HG02981 (cell line): ENCODE measurements at regions not wholly inside any gene's neighbourhood (a gene's known extent, or its start where the extent isn't known, plus 50 kb on each side); places are given as distances from the start of the nearest gene placed in this dataset.
"Not testable (repeated sequence)": the region's sequence is repeated elsewhere in the genome, so short reads cannot be mapped to it uniquely, and the experiment has no call there.

Experiments
- ATAC-seq: cut with Tn5 transposase; IDR thresholded peaks from one replicate; pipeline ENCODE4 v1.9.1; 2021; ENCODE audit warnings: mild to moderate bottlenecking, moderate library complexity; ENCODE audit not compliant: unreplicated experiment

DNA sequence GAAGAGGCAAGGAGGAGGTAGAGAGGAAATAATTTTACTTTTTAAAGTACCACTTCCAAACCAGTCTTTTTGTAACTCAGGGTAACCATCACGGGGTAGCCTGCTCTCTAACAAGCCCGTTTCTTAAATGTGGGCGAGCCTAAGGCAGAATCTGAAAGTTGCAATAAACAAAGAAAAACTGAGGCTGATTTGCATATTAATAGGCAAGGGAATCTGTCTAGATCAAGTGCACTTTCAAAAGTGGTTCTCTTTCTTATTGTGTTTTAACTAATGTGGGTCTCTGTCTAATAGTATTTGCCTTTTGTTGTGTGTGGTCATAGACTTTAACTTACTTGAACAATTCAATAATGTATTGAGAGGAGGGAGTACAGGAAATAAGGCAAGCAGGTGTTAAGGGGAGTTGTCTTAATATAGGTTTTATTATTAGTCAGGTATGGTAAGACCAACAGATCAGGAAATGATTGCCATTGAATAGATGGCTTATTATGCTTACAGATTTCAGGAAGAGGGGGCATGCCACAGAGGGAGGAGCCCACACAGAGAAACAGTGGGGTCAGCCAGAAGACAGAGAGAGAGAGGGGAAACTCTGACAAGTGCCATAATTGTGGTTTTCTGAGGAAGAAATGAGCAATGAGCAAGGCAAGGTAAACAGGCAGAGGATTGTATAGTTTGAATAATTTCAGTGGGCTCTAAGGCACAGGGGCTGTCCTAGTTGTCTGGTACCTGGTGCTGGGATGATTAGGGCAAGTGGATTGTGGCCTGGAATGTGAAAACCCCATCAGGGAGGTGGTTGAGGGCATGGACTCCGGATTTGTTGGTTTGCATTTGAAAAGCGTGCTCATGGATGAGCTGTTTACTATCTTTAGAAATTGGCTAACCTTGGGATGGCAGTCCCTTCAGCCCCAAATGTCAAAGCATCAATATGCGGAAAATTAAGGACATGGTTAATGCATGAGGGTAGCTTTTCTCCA, 237.2 kb downstream of the TOX3 start:
- ATAC-seq: no peak

DNA sequence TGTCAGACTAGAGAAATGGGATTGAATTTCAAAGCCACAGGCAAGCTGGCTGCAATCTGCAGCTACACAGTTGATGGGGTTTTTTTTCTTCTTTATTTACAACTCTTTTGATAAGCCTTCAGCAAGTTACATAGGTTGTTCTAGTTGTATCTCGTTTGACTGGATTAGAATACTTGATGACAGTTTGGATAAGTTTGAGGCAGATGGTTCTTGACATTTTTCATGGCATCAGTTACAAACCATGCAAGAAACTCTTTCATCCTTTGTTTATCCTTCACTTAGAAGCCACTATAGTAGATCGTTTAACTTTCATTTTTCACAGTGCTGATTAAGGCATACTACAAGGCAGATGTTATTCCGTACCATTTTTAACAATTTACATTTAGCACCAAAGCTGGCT, 238.9 kb downstream of the TOX3 start:
- no peak for ATAC-seq

DNA sequence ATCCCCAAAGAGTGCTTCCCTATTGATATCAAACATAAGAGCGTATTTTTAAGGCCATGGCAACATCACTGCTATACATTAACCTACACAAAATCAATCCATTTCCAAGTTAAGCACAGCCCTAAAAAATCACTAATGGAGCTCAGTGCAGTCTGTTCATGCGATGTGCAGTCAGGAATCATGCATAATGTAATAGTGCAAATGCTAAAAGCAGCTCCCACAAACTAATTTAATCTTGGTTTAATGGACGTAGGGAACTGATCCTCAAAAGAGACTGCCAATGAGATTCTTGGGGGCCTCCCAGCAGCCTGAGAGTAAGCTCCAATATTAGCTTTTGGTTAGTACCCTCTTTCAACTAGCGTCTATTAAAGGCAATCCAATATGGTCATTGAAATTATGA, 245.9 kb downstream of the TOX3 start:
- ATAC-seq: no peak

DNA sequence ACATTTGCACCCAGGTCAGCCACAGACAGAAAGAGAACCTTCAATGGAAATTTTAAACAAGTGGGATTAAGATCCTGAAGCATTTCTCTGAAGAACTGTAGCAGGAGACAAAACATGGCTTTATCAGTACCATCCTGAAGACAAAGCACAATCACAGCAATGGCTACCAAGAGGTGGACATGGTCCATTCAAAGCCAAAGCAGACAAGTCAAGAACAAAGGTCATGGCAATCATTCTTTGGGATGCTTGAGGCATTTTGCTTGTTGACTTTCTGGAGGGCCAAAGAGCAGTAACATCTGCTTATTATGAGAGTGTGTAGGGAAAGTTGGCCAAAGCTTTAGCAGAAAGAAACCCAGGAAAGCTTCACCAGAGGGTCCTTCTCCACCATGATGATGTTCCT, 248.2 kb downstream of the TOX3 start:
- ATAC-seq: no peak

GRCh38 chr16:52296706-52297315, 250.1 kb downstream of the TOX3 start:
- ATAC-seq: not testable (repeated sequence)

- no peak for ATAC-seq
Observed at GRCh38 chr16:52296076-52296475, 250.9 kb downstream of the TOX3 start.

- no peak for ATAC-seq
Observed at GRCh38 chr16:52294660-52295059, 252.3 kb downstream of the TOX3 start.

DNA sequence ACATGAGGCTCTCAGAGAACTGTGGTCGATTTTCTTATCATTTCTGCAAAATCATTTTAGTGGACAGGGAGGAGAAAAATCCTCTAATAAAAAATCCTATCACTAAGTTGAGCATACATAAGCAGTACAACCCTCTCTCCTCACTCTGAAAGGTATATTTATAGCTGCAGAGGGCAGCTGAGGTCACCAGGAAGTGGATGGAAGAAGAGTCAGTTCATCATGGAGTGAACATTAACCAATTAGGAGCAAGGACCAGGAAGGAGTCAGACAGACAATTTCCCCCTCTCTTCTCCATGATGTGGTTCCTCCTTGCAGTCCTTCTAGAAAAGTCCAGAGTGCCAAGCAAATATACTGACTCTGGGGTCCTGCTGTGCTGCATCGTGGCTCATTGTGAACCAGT, 253.7 kb downstream of the TOX3 start:
- ATAC-seq: no peak

DNA sequence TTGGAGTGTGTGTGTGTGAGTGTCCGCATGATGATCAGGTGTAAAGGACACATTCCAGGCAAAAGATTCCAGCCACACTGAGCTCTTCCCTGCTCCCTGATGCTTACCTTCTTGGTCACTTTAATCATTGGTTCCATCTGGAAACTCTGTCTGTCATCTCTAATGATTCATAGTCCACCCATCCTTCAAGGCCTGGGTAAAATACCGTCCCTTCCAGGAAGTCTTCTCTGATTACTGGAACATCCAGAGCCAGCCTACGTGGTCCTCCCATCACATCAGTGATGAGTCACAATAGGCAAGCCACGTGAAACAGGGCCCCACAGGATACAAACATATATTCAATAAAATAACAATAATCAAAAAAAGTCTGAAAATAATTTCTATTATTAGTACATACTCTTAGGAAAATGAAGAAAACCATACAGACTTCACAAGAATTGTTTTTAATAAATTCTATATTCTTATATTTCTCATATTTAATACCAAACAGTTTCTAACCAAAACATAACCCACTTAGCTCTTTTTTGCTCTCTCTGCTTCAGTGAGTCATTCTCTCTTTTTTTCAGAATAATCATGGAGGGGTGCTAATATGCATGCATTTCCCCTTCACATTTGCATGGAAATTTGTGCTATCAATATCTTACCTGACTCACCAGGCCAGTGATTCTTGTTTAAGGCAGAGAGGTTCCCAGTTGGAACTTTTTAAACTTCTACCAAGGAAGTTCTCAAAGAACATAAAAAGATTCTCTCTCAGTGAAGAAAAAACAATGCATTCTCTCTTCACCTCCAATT, 263.2 kb downstream of the TOX3 start:
- no peak for ATAC-seq

GRCh38 chr16:52283018-52283417, 263.9 kb downstream of the TOX3 start:
- no peak for ATAC-seq

GRCh38 chr16:52280086-52280485, 266.9 kb downstream of the TOX3 start:
- no peak for ATAC-seq

GRCh38 chr16:52271088-52271750, 275.7 kb downstream of the TOX3 start:
- no peak for ATAC-seq

- no peak for ATAC-seq
Observed at GRCh38 chr16:52265446-52265861, 281.5 kb downstream of the TOX3 start.

GRCh38 chr16:52257534-52257933, 289.4 kb downstream of the TOX3 start:
- no peak for ATAC-seq

DNA sequence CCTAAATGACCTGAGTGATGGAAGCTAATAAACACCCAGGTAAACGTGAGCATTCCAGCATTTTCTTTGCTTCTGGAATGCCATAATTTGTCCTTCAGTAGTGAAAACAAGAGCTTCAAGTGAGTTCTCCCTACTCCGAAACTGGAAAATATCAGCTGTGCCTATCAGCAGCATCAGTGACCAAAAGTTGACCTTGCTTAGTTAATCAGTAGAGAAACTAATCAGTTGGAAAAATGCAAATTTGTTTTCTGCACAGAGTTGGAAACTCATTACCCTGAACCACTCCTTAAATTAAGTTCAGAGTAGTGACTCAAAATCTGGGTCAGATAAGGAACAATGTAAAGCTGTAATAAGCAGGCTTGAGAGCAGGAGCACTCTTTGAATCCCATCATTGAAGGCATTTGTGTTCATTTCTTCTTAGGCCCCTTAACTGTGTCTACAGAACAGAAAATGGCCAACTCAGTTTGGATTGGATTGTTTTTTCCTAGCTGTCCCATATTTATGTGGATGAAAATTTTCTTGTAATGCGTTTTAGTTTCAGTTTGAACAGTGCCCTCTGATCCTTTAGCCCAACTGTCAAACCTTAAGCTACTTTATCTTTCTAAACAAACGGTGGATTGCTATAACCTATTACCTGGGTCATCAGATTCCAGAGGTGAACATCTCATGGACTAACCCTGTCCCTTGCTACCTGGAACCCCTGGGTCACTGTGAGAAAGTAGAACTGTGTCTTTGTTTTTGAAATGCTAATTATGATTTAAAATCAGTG, 290.4 kb downstream of the TOX3 start:
- ATAC-seq: no peak

DNA sequence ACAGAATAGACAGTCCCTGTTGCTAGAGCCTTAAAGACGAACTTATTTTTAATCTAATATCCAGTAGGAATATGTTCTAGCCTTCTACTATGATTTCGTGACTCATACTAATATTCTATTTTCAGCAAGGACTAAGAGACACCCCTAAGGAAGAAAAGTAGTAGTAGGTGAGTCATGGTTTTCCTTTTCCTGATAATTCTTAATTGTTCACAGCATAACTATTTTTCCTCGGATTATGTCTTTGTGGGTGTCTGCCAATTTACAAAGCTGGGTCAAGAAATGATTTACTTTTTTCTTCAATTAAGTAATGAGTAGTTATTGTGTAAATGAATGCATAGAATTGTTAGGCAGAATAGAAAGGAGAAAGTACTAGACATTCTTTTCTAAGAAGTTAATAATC, 292.2 kb downstream of the TOX3 start:
- ATAC-seq: no peak

DNA sequence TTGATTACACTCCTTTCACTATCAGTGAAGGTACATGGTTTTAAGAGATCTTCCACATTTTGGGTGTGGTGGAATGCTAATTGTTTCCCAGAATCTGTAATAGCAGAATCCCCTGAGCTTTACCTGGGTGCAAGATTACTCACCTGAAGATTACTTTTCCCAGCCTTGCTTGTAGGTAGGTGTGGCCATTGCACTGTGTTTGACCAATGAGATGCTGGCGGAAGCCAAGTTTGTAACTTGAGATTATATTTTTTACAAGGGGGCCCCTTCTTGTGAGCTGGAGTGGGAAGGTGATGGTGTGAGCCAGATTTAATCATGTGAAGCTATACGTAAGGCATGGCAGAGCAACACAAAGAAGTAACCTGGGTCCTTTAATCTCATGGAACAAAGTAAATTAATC, 294.3 kb downstream of the TOX3 start:
- no peak for ATAC-seq

DNA sequence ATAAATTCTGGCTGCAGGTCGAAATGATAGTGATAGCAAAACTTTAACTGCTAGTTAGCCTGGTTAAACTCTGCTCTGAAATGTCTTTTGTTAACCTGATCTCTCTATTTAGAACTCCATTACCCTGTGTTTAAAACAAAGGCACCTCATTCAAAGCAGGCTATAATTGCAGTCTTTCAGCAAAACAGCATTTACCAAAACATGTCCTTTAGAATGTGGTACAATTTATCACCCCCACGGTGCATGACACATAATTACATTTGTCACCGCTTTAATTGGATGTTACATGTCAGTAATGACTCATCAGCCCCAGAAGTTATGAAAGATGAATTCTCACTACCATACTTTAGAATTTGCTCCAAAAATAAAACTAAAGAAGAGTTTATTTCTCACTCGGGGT, 295.4 kb downstream of the TOX3 start:
- ATAC-seq: no peak

- no peak for ATAC-seq
Observed at GRCh38 chr16:52247737-52248136, 299.2 kb downstream of the TOX3 start.

GRCh38 chr16:52238710-52239109, 308.2 kb downstream of the TOX3 start:
- ATAC-seq: no peak
